ENCODE measurements at regions not wholly inside any gene's neighbourhood (a gene's known extent, or its start where the extent isn't known, plus 50 kb on each side); places are given as distances from the start of the nearest gene placed in this dataset.

DNA sequence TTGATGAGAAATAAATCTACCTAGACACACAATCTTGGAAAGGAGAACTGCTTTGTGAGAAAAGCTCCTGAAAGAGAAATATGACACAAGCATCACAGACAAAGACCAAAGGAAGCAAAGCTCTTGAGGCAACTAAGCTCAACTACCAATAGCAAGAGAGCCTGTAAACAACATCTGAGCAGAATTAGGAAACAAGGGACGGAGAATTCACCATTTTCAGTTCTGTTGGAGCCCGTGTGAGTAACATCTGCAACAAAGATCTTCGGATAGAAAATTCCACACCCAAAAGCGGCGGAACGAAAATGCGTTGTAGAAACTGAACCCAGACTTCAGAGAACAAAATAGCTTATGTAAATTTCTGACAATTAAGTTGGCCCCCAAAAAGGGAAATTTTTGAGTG lies 909.9 kb upstream of the MBL2 start:
- no peak for TF ChIP-seq CTCF (IDR thresholded peaks at IDR 0.05; ENCODE audit: poor library complexity, severe bottlenecking)
- TF ChIP-seq TAF1 (IDR thresholded peaks at IDR 0.05; ENCODE audit: low read depth), result no peak
- no peak for TF ChIP-seq EZH2 (IDR thresholded peaks at IDR 0.05; ENCODE audit: borderline replicate concordance, insufficient read depth, low read length, poor library complexity, severe bottlenecking)
- TF ChIP-seq POLR2AphosphoS5 (IDR thresholded peaks at IDR 0.05), result no peak
- TF ChIP-seq SMC3 (conservative IDR thresholded peaks at IDR 0.05; ENCODE audit: poor library complexity), result no peak
- TF ChIP-seq REST (IDR thresholded peaks at IDR 0.05; ENCODE audit: borderline replicate concordance), result no peak
- TF ChIP-seq MXI1 (conservative IDR thresholded peaks at IDR 0.05; ENCODE audit: poor library complexity, severe bottlenecking), result no peak
- no peak for TF ChIP-seq RAD21 (conservative IDR thresholded peaks at IDR 0.05)
